OCI-LY7 (cell line): ENCODE measurements at regions not wholly inside any gene's neighbourhood (a gene's known extent, or its start where the extent isn't known, plus 50 kb on each side); places are given as distances from the start of the nearest gene placed in this dataset.

Source experiments
- BruUV-seq: library from RNA; stranded (reverse); fragments of 400-500 nt; replicated peaks from 2 replicates; lab custom pipeline; 2021; lab: Mats Ljungman, UMichigan
- CTCF ChIA-PET: fragments of 300-600 bp; sonication (Branson Sonifier 250); formaldehyde crosslinking; loops from one replicate; lab custom pipeline; 2022; ENCODE audit warnings: antibody characterized with exemption; ENCODE audit not compliant: unreplicated experiment; lab: Charles Lee
- POLR2A ChIA-PET: fragments of 300-600 bp; sonication (Branson Sonifier 250); formaldehyde crosslinking; loops from one replicate; lab custom pipeline; 2022; ENCODE audit warnings: antibody characterized with exemption; lab: Charles Lee
- DNase-seq: peaks from one replicate; pipeline ENCODE4 v3.0.0-alpha.2; 2015; ENCODE audit warnings: low spot score
- H2AFZ ChIP-seq: fragments of 200-600 bp; sonication (generic), shearing (Covaris generic); 2 replicates; pipeline ENCODE4 v1.6.1; 2014; ENCODE audit warnings: mild to moderate bottlenecking, antibody characterized with exemption, low read length, moderate library complexity
- H3K27ac ChIP-seq: fragments of 200-600 bp; sonication (generic); 2 replicates; pipeline ENCODE4 v1.5.1; 2014; ENCODE audit warnings: mixed run types, low read depth, mild to moderate bottlenecking, moderate library complexity, low read length, inconsistent platforms; ENCODE audit not compliant: poor library complexity, severe bottlenecking
- H3K36me3 ChIP-seq: fragments of 200-600 bp; sonication (generic); 2 replicates; pipeline ENCODE4 v1.6.1; 2014; ENCODE audit warnings: mild to moderate bottlenecking, antibody characterized with exemption, low read length, moderate library complexity, mixed read lengths; ENCODE audit not compliant: insufficient read depth
- H3K4me1 ChIP-seq: fragments of 200-600 bp; sonication (generic); 2 replicates; pipeline ENCODE4 v1.5.1; 2014; ENCODE audit warnings: mild to moderate bottlenecking, low read length; ENCODE audit not compliant: insufficient read depth, poor library complexity, severe bottlenecking
- H3K4me2 ChIP-seq: fragments of 200-600 bp; sonication (generic); 2 replicates; pipeline ENCODE4 v1.6.1; 2014; ENCODE audit warnings: mild to moderate bottlenecking, low read length
- H3K4me3 ChIP-seq: fragments of 200-600 bp; sonication (generic); 2 replicates; pipeline ENCODE4 v1.5.1; 2014; ENCODE audit warnings: mild to moderate bottlenecking, low read depth, low read length; ENCODE audit not compliant: poor library complexity, severe bottlenecking
- H3K79me2 ChIP-seq: fragments of 200-600 bp; sonication (generic); 2 replicates; pipeline ENCODE4 v1.6.1; 2016; ENCODE audit warnings: low read depth, mild to moderate bottlenecking, low read length, moderate library complexity, mixed read lengths; ENCODE audit not compliant: insufficient read depth
- H3K9me2 ChIP-seq: fragments of 200-600 bp; sonication (generic); 2 replicates; pipeline ENCODE4 v1.6.1; 2016; ENCODE audit warnings: mild to moderate bottlenecking, low read length, mixed read lengths; ENCODE audit not compliant: insufficient read depth
- H3K9me3 ChIP-seq: fragments of 200-600 bp; sonication (generic); 2 replicates; pipeline ENCODE4 v1.6.1; 2014; ENCODE audit warnings: mild to moderate bottlenecking, mixed run types, low read length, mixed read lengths
- H4K20me1 ChIP-seq: fragments of 200-600 bp; sonication (generic); 2 replicates; pipeline ENCODE4 v1.6.1; 2014; ENCODE audit warnings: mild to moderate bottlenecking, antibody characterized with exemption, low read length, moderate library complexity, mixed read lengths; ENCODE audit not compliant: insufficient read depth
- EZH2phosphoT487 ChIP-seq: fragments of 200-600 bp; sonication (generic); IDR thresholded peaks from 2 replicates; pipeline ENCODE4 v1.6.1; 2018; ENCODE audit warnings: low read depth, borderline replicate concordance, mild to moderate bottlenecking, mixed run types, antibody characterized with exemption, low read length, moderate library complexity, mixed read lengths
- intact Hi-C: fragments of 100-400 bp; cut with micrococcal nuclease; formaldehyde crosslinking; loops from one replicate; pipeline ENCODE4 v1.10.0; 2022; ENCODE audit not compliant: unreplicated experiment
- TF ChIP-seq, protein P1 (sequence below): fragments of 200-600 bp; sonication (generic); conservative IDR thresholded peaks from 2 replicates; pipeline ENCODE4 v1.5.1; 2014; ENCODE audit warnings: mild to moderate bottlenecking, antibody characterized with exemption, low read length, moderate library complexity, mixed read lengths

DNA sequence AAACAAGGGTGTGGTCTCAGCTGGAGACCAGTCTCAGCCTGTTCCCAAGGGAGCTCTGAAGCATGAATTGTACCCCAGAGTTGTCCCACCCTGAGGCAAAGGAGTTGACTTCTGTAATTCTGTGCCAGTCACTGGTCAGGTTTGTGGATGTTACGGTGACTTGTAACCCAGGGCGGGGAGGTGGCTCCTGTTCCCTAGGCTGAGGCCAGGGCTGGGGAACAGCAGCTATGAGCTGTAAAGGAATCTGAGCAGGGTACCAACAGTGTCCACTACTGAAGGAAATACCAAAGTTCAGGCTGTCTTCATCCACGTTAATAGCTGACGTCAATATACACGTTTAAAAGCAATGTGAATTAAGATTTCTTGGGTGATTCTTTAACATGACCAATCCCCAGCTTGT, 266.2 kb downstream of the ABHD5 start:
- intact Hi-C loops = no loop called here
- Histone ChIP-seq H3K27ac (no peak overlapping the region), H3K4me2 (no peak overlapping the region), H3K4me3 (no peak overlapping the region), H3K9me2 (no peaks in the 10 kb centered on the region), H2AFZ (no peak overlapping the region), H4K20me1 (no peaks in the 10 kb centered on the region), H3K9me3 (no peaks in the 10 kb centered on the region), H3K4me1 (peaks cover 19% of the 10 kb centered on the region), H3K36me3 (no peaks in the 10 kb centered on the region), H3K79me2 (no peaks in the 10 kb centered on the region)
- ChIA-PET CTCF (no interaction called here), POLR2A (interaction anchor here (0.7 to 1.4 kb wide), 4 partner anchors 9 to 113 kb away, joined by 3 to 6 read pairs (median 4); no protein-coding TSS in a partner anchor)
- BruUV-seq = no TSS peak
- DNase-seq = no peak
- TF ChIP-seq EZH2phosphoT487 = no peak
- TF ChIP-seq, protein P1, sequence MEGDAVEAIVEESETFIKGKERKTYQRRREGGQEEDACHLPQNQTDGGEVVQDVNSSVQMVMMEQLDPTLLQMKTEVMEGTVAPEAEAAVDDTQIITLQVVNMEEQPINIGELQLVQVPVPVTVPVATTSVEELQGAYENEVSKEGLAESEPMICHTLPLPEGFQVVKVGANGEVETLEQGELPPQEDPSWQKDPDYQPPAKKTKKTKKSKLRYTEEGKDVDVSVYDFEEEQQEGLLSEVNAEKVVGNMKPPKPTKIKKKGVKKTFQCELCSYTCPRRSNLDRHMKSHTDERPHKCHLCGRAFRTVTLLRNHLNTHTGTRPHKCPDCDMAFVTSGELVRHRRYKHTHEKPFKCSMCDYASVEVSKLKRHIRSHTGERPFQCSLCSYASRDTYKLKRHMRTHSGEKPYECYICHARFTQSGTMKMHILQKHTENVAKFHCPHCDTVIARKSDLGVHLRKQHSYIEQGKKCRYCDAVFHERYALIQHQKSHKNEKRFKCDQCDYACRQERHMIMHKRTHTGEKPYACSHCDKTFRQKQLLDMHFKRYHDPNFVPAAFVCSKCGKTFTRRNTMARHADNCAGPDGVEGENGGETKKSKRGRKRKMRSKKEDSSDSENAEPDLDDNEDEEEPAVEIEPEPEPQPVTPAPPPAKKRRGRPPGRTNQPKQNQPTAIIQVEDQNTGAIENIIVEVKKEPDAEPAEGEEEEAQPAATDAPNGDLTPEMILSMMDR = no peak

DNA sequence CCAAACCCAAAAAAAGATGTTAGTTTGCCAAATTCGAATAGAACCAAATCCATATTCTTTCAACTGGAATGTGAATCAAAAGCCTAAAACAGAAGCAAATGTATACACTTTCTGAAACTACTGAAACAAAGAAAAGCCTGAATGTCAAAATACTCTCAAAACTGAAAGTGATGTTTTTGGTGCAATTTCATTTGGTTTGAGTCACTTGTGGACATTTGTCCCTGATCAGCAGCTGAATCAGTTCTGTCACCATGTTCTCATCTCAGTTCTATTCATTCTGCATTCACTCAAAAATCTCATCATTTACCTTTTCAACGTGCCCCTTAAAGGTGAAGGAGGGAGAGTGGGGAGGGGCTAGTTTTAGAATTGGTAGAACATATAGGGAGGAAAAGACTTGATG, 266.8 kb downstream of the ABHD5 start:
- no TSS peak for BruUV-seq
- Histone ChIP-seq H3K9me2 (no peaks in the 10 kb centered on the region), H3K36me3 (no peaks in the 10 kb centered on the region), H3K4me3 (no peak overlapping the region), H3K4me1 (peaks cover 19% of the 10 kb centered on the region), H3K27ac (no peak overlapping the region), H3K79me2 (no peaks in the 10 kb centered on the region), H3K4me2 (peak overlapping the region; percentile 22), H3K9me3 (no peaks in the 10 kb centered on the region), H4K20me1 (no peaks in the 10 kb centered on the region), H2AFZ (no peak overlapping the region)
- POLR2A ChIA-PET = interaction anchor here (0.6 to 0.8 kb wide), 2 partner anchors 9 to 10 kb away, joined by 3 to 4 read pairs; no protein-coding TSS in a partner anchor
- intact Hi-C loops = no loop called here
- CTCF ChIA-PET = no interaction called here
- no peak for TF ChIP-seq EZH2phosphoT487
- TF ChIP-seq, protein P1 = no peak
- no peak for DNase-seq

DNA sequence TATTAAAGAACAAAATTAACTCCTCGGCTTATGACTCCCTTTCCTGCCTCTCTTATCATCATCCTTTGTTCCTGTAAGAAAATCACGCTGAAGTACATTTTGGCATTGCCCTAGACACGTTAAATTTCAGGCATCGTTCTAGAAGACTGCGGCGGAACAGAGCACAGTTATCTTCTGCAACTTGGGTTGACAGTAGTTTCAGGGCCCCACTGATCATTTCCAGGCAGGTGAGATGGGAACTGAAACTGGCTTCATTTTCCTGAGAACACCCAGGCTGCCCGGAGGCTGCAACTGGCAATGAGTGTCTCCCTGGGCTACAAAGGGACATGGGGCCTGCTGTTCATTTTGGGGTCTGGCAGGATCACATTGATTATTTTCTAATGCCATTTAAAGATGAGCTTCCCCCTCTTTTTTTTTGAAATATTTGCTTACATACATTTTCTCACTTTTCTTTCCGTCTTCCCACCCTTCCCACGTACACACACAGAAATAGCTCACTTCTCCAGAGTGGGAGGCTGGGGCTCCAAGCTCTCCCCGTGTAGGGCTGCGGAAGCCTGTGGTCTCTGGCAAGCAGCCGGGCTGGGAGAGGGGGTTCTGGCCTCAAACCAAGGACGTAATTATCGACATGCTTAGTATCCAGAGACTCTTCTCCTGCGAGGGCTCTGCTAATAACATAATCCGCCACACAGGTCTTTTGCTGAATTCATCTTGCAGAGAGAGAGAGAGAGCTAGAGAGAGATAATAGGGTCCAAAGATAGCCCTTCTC, 267.4 kb downstream of the ABHD5 start:
- DNase-seq = peak; percentile 13
- TF ChIP-seq EZH2phosphoT487 = no peak
- TF ChIP-seq, protein P1 = no peak
- intact Hi-C loops = no loop called here
- H2AFZ ChIP-seq = no peak overlapping the region
- no peaks in the 10 kb centered on the region for H3K9me2 ChIP-seq
- no peaks in the 10 kb centered on the region for H3K36me3 ChIP-seq
- POLR2A ChIA-PET = interaction anchor here (0.6 to 0.7 kb wide), 2 partner anchors 8 to 397 kb away, joined by 3 read pairs; no protein-coding TSS in a partner anchor
- H3K79me2 ChIP-seq = no peaks in the 10 kb centered on the region
- CTCF ChIA-PET = no interaction called here
- H3K4me2 ChIP-seq = peak overlapping the region; percentile 22
- H3K27ac ChIP-seq = no peak overlapping the region
- H3K4me1 ChIP-seq = peaks cover 19% of the 10 kb centered on the region
- no peaks in the 10 kb centered on the region for H3K9me3 ChIP-seq
- no peaks in the 10 kb centered on the region for H4K20me1 ChIP-seq
- no peak overlapping the region for H3K4me3 ChIP-seq
- BruUV-seq = no TSS peak
